ENCODE measurements at regions not wholly inside any gene's neighbourhood (a gene's known extent, or its start where the extent isn't known, plus 50 kb on each side); places are given as distances from the start of the nearest gene placed in this dataset.

DNA sequence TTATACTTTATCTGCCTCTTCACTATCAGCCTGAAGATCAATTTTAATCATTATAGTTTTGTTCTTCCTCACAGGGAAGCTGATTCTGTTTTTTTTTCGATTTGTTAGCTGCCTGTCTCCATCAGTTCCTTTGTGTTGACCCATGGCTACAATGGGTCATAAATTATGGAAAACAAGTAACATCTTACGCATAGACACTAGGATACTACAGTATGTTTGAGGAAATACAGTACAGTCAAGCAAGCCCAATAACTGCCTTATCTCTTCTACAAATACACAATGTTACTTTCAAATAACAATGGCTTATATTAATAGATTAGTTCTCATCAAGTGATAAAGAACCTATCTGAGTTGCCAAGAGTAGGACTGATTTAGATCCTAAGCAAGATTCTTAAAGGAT lies 160.5 kb upstream of the FREM1 start:
- no peak for TF ChIP-seq GATA2 (IDR thresholded peaks at IDR 0.05; ENCODE audit: low read depth, low read length)
- no peak for TF ChIP-seq GATA3 (IDR thresholded peaks at IDR 0.05; ENCODE audit: low read depth, low read length)

DNA sequence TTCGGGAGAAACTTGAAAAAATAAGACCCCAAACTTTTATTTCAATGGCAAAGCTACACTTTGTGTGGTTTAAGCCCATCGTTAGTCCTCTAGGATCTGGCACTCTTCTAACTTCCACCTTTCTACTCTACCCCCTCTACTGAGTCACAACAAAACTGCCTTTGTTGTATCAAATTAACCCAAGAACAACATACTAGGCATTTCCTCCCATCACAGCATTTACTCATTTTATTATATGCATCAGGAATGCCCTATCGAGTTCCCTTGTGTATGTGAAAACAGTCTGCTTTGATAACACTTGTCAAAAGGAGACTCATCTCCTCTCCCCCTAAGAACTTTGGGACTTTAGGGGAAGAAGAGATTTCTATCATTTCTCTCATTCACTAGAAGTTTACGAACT lies 158.9 kb upstream of the FREM1 start:
- TF ChIP-seq GATA2 (IDR thresholded peaks at IDR 0.05; ENCODE audit: low read depth, low read length) (no peak), GATA3 (IDR thresholded peaks at IDR 0.05; ENCODE audit: low read depth, low read length) (no peak)

- TF ChIP-seq GATA3 (IDR thresholded peaks at IDR 0.05; ENCODE audit: low read depth, low read length), result no peak
- no peak for TF ChIP-seq GATA2 (IDR thresholded peaks at IDR 0.05; ENCODE audit: low read depth, low read length)
These were observed 158.0 kb upstream of the FREM1 start for GRCh38 chr9:15068261-15068660.

GRCh38 chr9:15059003-15059402 lies 148.8 kb upstream of the FREM1 start:
- TF ChIP-seq GATA3 (IDR thresholded peaks at IDR 0.05; ENCODE audit: low read depth, low read length) (no peak), GATA2 (IDR thresholded peaks at IDR 0.05; ENCODE audit: low read depth, low read length) (no peak)

DNA sequence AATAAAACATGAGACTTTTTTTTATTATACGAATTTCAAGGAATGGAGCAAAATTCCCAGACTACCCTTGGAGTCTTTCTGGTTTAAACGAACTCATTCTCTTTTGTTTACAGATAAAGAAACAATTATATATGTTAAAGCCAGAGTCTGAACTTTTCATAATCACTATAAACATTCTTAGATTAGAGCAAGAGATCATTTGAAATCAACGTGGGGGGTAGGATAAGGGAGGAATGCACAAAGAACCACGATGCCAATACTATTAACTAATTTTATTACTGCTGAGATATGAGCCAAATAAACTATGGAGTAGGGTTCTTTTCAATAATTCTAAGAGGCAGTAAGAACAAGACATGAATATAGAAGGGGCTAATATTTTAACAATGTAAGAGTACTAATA lies 148.0 kb upstream of the FREM1 start:
- no peak for TF ChIP-seq GATA2 (IDR thresholded peaks at IDR 0.05; ENCODE audit: low read depth, low read length)
- no peak for TF ChIP-seq GATA3 (IDR thresholded peaks at IDR 0.05; ENCODE audit: low read depth, low read length)

DNA sequence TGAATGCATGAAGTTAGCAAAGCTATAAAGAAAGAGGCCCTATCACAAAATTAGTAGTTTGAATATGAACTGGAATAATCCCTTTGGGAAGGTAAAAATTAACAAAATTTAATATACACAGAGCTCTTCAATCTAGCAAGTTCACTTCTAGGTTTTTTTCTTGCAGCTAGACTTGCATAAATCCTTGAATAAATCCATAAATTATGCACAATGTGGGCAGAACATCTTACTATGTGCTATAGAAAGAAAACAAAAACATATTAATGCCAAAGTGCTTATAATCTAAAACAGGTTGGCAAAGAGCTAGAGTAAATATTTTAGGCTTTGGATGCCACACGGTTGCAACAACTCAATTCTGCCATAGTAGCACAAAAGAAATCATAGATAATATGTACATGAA lies 138.5 kb upstream of the FREM1 start:
- TF ChIP-seq GATA2 (IDR thresholded peaks at IDR 0.05; ENCODE audit: low read depth, low read length) (no peak), GATA3 (IDR thresholded peaks at IDR 0.05; ENCODE audit: low read depth, low read length) (no peak)

- TF ChIP-seq GATA2 (IDR thresholded peaks at IDR 0.05; ENCODE audit: low read depth, low read length) (no peak), GATA3 (IDR thresholded peaks at IDR 0.05; ENCODE audit: low read depth, low read length) (no peak)
These were observed 136.9 kb upstream of the FREM1 start for GRCh38 chr9:15047028-15047551.

DNA sequence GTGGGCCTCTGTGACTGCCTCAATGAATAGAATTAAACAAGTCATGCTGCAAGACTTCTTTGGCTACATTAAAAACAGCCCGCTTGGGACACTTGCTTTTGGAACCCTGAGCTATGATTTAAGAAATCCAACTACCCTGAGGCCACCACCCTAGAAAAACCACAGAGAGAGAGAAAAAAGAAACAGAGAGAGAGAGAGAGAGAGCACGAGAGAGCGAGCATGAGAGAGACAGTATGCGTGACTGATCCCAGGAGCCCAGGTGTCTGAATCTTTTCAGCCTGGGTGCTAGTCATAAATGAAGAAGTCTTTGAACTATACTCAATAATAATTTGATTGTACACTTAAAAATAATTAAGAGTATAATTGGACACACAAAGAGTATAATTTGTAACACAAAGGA lies 123.1 kb upstream of the FREM1 start:
- no peak for TF ChIP-seq GATA3 (IDR thresholded peaks at IDR 0.05; ENCODE audit: low read depth, low read length)
- TF ChIP-seq GATA2 (IDR thresholded peaks at IDR 0.05; ENCODE audit: low read depth, low read length), result no peak

GRCh38 chr9:15032860-15033259 lies 122.6 kb upstream of the FREM1 start:
- TF ChIP-seq GATA2 (IDR thresholded peaks at IDR 0.05; ENCODE audit: low read depth, low read length), result no peak
- no peak for TF ChIP-seq GATA3 (IDR thresholded peaks at IDR 0.05; ENCODE audit: low read depth, low read length)

DNA sequence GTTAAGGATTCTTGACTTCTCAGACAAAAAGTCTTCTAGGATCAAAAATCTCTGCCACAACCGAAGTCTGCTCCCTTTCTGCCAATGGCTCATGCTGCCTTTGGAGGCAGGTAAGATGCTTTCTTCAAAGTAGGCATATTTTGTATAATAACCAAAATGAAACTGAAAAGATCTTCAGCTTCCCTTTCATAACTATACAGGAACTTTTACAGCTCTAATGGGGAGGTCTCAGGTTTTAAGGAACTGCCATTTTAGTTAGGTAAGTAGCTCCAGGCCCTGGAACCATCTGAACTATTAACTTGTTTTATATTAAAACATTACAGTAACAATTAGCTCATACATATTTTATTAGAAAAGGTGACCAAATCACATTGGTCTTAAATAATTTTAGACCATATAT lies 110.9 kb upstream of the FREM1 start:
- TF ChIP-seq GATA3 (IDR thresholded peaks at IDR 0.05; ENCODE audit: low read depth, low read length) (no peak), GATA2 (IDR thresholded peaks at IDR 0.05; ENCODE audit: low read depth, low read length) (no peak)

- TF ChIP-seq GATA3 (IDR thresholded peaks at IDR 0.05; ENCODE audit: low read depth, low read length) (no peak), GATA2 (IDR thresholded peaks at IDR 0.05; ENCODE audit: low read depth, low read length) (no peak)
These were observed 107.9 kb upstream of the FREM1 start for GRCh38 chr9:15018096-15018637.

- TF ChIP-seq GATA2 (IDR thresholded peaks at IDR 0.05; ENCODE audit: low read depth, low read length) (no peak), GATA3 (IDR thresholded peaks at IDR 0.05; ENCODE audit: low read depth, low read length) (no peak)
These were observed 100.4 kb upstream of the FREM1 start for GRCh38 chr9:15010581-15010980.

GRCh38 chr9:15007698-15008097 lies 97.5 kb upstream of the FREM1 start:
- TF ChIP-seq GATA3 (IDR thresholded peaks at IDR 0.05; ENCODE audit: low read depth, low read length) (peak; percentile 71), GATA2 (IDR thresholded peaks at IDR 0.05; ENCODE audit: low read depth, low read length) (peak; percentile 63; the same call in 1 of the 2 replicates)

DNA sequence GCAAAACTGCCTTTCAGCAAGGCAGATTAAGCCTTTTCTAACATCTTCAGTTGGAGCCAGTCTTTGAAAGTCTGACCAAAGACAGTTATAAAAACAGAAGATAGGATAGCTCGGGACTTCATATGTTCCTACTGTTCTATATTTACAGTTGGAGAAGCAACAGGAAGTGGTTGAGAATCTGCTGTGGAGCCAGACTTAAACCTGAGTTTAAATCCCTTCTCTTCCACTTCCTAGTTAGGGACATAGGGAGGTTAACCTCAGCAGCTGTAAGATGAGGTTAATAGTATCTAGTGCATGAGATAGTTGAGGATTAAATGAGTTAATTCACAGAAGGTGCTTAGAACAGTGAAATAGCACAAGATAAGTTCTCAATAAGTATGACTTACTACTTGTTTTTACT lies 84.5 kb upstream of the FREM1 start:
- TF ChIP-seq GATA3 (IDR thresholded peaks at IDR 0.05; ENCODE audit: low read depth, low read length) (no peak), GATA2 (IDR thresholded peaks at IDR 0.05; ENCODE audit: low read depth, low read length) (no peak)

- no peak for TF ChIP-seq GATA2 (IDR thresholded peaks at IDR 0.05; ENCODE audit: low read depth, low read length)
- no peak for TF ChIP-seq GATA3 (IDR thresholded peaks at IDR 0.05; ENCODE audit: low read depth, low read length)
These were observed 83.8 kb upstream of the FREM1 start for GRCh38 chr9:14993901-14994554.
